GM12872 (cell line): ENCODE measurements at regions not wholly inside any gene's neighbourhood (a gene's known extent, or its start where the extent isn't known, plus 50 kb on each side); places are given as distances from the start of the nearest gene placed in this dataset.

ENCODE experiments used
- TF ChIP-seq, protein P1 (sequence below): IDR thresholded peaks from 3 replicates; pipeline ENCODE4 v1.5.1; 2011; ENCODE audit warnings: low read depth, mild to moderate bottlenecking, low read length, moderate library complexity; ENCODE audit not compliant: insufficient read depth

DNA sequence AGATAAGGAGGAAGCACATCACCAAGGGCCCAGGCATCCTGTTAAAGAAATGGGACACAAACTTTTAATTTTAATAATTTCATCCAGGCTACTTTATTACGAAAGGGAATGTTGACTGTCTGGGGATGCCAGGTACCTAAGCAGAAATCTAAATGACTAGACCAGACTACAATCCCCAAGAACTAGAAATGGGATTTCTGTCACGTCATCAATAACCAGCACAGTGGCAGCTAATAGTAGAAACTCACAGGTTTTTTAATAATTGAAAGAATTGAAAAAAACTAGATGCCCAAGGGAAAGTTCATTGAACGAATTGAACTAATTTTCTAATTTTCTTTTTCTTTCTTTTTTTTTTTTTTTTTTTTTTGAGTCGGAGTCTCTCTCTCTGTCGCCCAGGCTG, 789.3 kb downstream of the IGSF11 start:
- TF ChIP-seq, protein P1, sequence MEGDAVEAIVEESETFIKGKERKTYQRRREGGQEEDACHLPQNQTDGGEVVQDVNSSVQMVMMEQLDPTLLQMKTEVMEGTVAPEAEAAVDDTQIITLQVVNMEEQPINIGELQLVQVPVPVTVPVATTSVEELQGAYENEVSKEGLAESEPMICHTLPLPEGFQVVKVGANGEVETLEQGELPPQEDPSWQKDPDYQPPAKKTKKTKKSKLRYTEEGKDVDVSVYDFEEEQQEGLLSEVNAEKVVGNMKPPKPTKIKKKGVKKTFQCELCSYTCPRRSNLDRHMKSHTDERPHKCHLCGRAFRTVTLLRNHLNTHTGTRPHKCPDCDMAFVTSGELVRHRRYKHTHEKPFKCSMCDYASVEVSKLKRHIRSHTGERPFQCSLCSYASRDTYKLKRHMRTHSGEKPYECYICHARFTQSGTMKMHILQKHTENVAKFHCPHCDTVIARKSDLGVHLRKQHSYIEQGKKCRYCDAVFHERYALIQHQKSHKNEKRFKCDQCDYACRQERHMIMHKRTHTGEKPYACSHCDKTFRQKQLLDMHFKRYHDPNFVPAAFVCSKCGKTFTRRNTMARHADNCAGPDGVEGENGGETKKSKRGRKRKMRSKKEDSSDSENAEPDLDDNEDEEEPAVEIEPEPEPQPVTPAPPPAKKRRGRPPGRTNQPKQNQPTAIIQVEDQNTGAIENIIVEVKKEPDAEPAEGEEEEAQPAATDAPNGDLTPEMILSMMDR = no peak

DNA sequence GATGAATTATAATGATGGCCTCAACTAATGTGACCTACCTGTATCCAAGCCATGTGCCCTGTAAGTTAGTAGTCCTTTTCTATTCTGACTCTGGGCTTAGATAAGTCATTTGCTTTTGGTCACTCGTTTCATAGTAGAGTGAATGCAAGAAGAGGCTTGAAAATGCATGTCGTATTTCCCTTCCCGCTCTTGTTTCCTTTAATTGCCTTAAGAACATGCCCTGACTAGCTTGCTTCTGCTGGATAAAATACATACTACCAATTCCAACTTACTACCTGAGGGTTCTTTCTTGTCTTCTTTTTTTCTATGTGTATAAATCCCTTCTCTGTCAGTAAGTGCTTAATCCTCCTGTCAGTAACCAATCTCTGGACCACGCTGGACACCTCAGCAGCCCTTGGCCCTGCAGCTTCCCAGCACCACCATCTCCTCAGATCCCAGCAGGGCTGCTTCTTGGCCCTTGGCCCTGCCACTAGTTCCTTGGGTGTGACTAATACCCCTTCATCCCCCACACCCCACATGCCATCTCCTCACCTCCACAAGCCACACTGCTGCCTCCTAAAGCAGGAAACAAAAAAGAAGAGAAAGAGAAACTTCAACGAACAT, 771.7 kb downstream of the IGSF11 start:
- TF ChIP-seq, protein P1 = no peak

DNA sequence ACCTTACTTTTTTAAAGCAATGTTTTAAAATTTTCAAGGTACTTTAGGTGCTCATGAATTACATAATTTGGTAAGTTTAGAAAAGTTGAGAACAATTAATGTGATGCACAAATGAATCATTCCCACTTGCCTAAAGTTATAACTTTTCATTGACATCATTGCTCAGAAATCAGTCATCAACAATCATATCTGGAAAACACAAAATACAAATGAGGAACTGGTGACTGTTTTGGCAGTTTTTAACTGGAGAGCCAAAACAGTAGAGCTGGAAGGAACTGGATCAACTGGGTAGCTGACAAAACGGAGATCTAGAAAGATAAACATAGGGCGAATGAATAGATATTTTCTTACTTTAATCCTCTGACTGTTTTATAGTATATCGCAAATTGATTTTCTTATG, 767.1 kb downstream of the IGSF11 start:
- TF ChIP-seq, protein P1 = no peak

DNA sequence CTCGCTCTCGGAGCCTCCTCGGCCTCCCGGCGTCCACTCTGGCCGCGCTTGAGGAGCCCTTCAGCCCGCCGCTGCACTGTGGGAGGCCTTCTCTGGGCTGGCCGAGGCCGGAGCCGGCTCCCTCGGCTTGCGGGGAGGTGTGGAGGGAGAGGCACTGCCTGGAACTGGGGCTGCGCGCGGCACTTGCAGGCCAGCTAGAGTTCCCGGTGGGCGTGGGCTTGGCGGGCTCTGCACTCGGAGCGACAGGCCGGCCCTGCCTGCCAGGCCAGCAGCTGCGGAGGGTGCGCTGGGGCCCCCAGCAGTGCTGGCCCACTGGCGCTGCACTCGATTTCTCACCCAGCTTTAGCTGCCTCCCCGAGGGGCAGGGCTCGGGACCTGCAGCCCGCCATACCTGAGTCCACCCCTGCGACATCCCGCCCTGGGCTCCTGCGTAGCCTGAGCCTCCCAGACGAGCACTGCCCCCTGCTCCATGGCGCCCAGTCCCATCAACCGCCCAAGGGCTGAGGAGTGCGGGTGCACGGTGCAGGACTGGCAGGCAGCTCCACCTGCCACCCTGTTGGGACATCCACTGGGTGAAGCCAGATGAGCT, 765.0 kb downstream of the IGSF11 start:
- TF ChIP-seq, protein P1 = no peak

DNA sequence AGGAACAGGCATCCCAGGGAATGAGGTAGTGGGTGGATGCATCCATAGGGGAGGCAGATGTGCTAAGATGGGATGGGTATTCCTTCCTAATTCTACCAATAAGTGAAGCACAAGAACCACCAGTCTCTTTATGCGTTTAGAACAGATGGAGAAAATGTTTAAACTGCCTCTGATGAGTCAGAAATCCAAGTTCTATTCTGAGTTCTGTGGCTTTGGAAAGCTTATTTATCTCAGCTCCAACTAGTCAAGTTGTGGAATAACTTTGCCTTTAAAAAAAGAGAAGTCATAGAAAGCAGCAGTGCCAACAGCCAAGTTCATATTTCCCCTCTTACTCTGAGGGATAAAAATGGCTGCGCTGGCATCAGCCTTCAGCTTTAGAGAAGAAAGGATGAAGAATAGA, 761.7 kb downstream of the IGSF11 start:
- TF ChIP-seq, protein P1 = no peak

DNA sequence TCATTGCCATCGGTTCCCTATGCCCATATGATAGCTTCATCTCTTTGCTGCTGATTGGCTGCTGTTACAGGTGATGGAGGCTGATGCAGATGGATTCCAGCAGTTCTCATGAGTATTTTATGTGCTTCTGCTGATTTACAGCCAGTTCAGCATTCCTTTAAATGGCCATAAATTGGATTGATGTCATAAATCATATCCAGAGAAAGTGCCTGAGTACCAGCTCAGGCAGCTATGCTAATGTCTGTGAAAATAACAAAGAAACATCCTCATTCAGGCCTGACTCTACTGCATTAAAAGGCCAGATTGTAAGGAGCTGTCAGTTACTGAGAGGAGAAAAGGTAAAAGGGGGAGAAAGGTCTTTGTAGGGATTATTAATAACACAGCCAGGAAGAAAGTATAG, 756.8 kb downstream of the IGSF11 start:
- TF ChIP-seq, protein P1 = no peak

DNA sequence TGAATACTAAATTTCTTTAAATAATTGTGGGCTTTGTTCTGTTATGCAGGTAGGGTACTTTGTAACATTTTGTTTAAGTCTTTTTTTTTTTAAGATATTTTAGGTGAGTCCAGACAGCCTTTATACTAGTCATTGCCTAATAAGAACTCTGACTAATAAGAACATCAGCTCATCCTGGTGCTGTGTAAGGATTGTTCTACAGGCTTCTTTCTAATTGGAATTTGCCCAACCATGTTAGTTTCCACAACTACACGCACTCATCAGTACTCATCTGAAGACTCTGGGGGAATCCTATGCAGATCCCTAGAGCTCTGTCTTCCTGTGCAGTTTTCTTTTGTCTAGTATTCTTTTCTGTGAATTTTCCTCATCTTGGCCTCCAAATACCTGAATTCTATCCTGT, 741.8 kb downstream of the IGSF11 start:
- TF ChIP-seq, protein P1 = no peak
